ENCODE measurements at regions not wholly inside any gene's neighbourhood (a gene's known extent, or its start where the extent isn't known, plus 50 kb on each side); places are given as distances from the start of the nearest gene placed in this dataset.

- DNase-seq (ENCODE audit: low read depth) = no peak
Measured at GRCh38 chrX:104307341-104307740, 52.6 kb upstream of the ESX1 start.

DNA sequence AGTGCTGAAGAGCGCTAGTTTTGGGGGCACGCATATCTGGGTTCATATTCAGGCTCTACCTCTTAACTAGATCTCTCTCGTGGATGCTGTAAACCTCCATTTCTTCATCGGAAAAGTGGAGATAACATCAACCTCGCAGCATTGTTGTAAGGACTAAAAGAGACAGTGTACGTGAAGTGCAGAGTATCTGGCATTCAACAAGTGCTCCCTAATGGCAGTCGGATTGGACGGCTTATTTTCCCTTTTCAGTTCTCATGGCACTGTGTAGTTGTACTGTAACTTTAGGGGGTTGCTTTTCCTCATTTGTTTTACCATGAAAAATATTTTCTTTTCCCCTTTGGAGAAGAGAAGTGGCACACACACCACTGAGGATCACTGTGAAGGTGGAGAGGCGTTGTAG lies 51.4 kb upstream of the ESX1 start:
- no peak for DNase-seq (ENCODE audit: low read depth)
